ENCODE measurements at regions not wholly inside any gene's neighbourhood (a gene's known extent, or its start where the extent isn't known, plus 50 kb on each side); places are given as distances from the start of the nearest gene placed in this dataset.

- no TSS peak for BruUV-seq (replicated peaks)
- in situ Hi-C loops (cut with HindIII; ENCODE audit: low pct_unique_long_range_greater_than_20kb, low sequenced_read_pairs) (no loop called here), intact Hi-C loops (cut with micrococcal nuclease; ENCODE audit: unreplicated experiment) (no loop called here)
- ChIA-PET CTCF (interaction anchor here (0.6 kb wide), 1 partner anchor 77 kb away, joined by 5 read pairs; no protein-coding TSS in a partner anchor), POLR2A (no interaction called here)
- Histone ChIP-seq H3K27me3 (ENCODE audit: control insufficient read depth, insufficient read depth, low read length) (no peaks in the 10 kb centered on the region), H3K4me1 (ENCODE audit: control insufficient read depth, insufficient read depth, low read length) (no peaks in the 10 kb centered on the region), H3K9me3 (ENCODE audit: control insufficient read depth, insufficient read depth, low read depth, low read length) (no peaks in the 10 kb centered on the region), H3K4me3 (ENCODE audit: low read depth in 2 of 2, low read length in 2 of 2) (no peak overlapping the region), H3K27ac (ENCODE audit: low read length) (no peak overlapping the region), H3K36me3 (ENCODE audit: control insufficient read depth, insufficient read depth, low read length) (no peaks in the 10 kb centered on the region)
- ATAC-seq (no peak), DNase-seq (ENCODE audit: low read depth, low spot score) (no peak)
- no peak for TF ChIP-seq REST (IDR thresholded peaks at IDR 0.05; ENCODE audit: insufficient read depth in 1 of 2, low read depth in 2 of 2, low read length in 1 of 2)
These were observed 72.4 kb upstream of the KDM7A start for GRCh38 chr7:140249036-140249806.

- DNase-seq (ENCODE audit: low read depth, low spot score) (no peak), ATAC-seq (no peak)
- H3K36me3 ChIP-seq (ENCODE audit: control insufficient read depth, insufficient read depth, low read length): no peaks in the 10 kb centered on the region
- no peaks in the 10 kb centered on the region for H3K9me3 ChIP-seq (ENCODE audit: control insufficient read depth, insufficient read depth, low read depth, low read length)
- ChIA-PET POLR2A (no interaction called here), CTCF (interaction anchor here (0.7 kb wide), 1 partner anchor 202 kb away, joined by 12 read pairs; no protein-coding TSS in a partner anchor)
- no peaks in the 10 kb centered on the region for H3K4me1 ChIP-seq (ENCODE audit: control insufficient read depth, insufficient read depth, low read length)
- no peak overlapping the region for H3K27ac ChIP-seq (ENCODE audit: low read length)
- no TSS peak for BruUV-seq (replicated peaks)
- TF ChIP-seq POLR2AphosphoS5 (IDR thresholded peaks at IDR 0.05; ENCODE audit: low read depth, low read length) (no peak), REST (IDR thresholded peaks at IDR 0.05; ENCODE audit: insufficient read depth in 1 of 2, low read depth in 2 of 2, low read length in 1 of 2) (no peak), TCF7L2 (IDR thresholded peaks at IDR 0.05; ENCODE audit: low read depth, low read length) (no peak), CTCF (IDR thresholded peaks at IDR 0.05) (no peak), SIN3A (IDR thresholded peaks at IDR 0.05; ENCODE audit: borderline replicate concordance, insufficient read depth, low read depth, low read length) (no peak)
- no peaks in the 10 kb centered on the region for H3K27me3 ChIP-seq (ENCODE audit: control insufficient read depth, insufficient read depth, low read length)
- no peak overlapping the region for H3K4me3 ChIP-seq (ENCODE audit: low read depth in 2 of 2, low read length in 2 of 2)
- in situ Hi-C loops (cut with HindIII; ENCODE audit: low pct_unique_long_range_greater_than_20kb, low sequenced_read_pairs) (no loop called here), intact Hi-C loops (cut with micrococcal nuclease; ENCODE audit: unreplicated experiment) (no loop called here)
These were observed 70.8 kb upstream of the KDM7A start for GRCh38 chr7:140247559-140247958.

Measured in Panc1 (cell line).